ENCODE measurements at regions not wholly inside any gene's neighbourhood (a gene's known extent, or its start where the extent isn't known, plus 50 kb on each side); places are given as distances from the start of the nearest gene placed in this dataset.

GRCh38 chr3:64917914-64918453 lies 230.2 kb upstream of the ADAMTS9 start:
- POLR2A ChIA-PET: no interaction called here
- no peak overlapping the region for H3K4me3 Mint-ChIP-seq

GRCh38 chr3:64916937-64917336 lies 229.1 kb upstream of the ADAMTS9 start:
- no peaks in the 10 kb centered on the region for H3K36me3 ChIP-seq (ENCODE audit: insufficient read depth, low read length)
- peaks cover 0 to 7% (median 6%) of the 10 kb centered on the region in 5 donors for H3K9me3 Mint-ChIP-seq
- no peaks in the 10 kb centered on the region for H3K27me3 ChIP-seq (ENCODE audit: insufficient read depth, low read length, poor library complexity, severe bottlenecking)
- no peaks in the 10 kb centered on the region for H3K9me3 ChIP-seq (ENCODE audit: low read length)
- H3K27ac Mint-ChIP-seq: no peak overlapping the region
- H3K36me3 Mint-ChIP-seq: no peaks in the 10 kb centered on the region
- H3K4me1 Mint-ChIP-seq: no peaks in the 10 kb centered on the region
- H3K4me3 Mint-ChIP-seq: no peak overlapping the region
- no peak overlapping the region for H3K4me3 ChIP-seq (ENCODE audit: low read length)
- H3K27me3 Mint-ChIP-seq: no peaks in the 10 kb centered on the region
- ChIA-PET CTCF (no interaction called here), POLR2A (no interaction called here)
- DNase-seq: no peak
- no peak overlapping the region for H3K27ac ChIP-seq (ENCODE audit: low read depth, low read length)
- H3K4me1 ChIP-seq (ENCODE audit: insufficient read depth, low read length): no peaks in the 10 kb centered on the region

More at GRCh38 chr3:64917914-64918453, 230.2 kb upstream of the ADAMTS9 start:
- no peak overlapping the region for H3K27ac Mint-ChIP-seq
- no peaks in the 10 kb centered on the region for H3K4me1 ChIP-seq (ENCODE audit: insufficient read depth, low read length)
- no peaks in the 10 kb centered on the region for H3K36me3 ChIP-seq (ENCODE audit: insufficient read depth, low read length)
- H3K27me3 Mint-ChIP-seq: no peaks in the 10 kb centered on the region
- no peaks in the 10 kb centered on the region for H3K9me3 ChIP-seq (ENCODE audit: low read length)
- no peaks in the 10 kb centered on the region for H3K27me3 ChIP-seq (ENCODE audit: insufficient read depth, low read length, poor library complexity, severe bottlenecking)
- no peak for DNase-seq
- CTCF ChIA-PET: no interaction called here
- no peaks in the 10 kb centered on the region for H3K4me1 Mint-ChIP-seq
- no peak overlapping the region for H3K4me3 ChIP-seq (ENCODE audit: low read length)
- H3K36me3 Mint-ChIP-seq: no peaks in the 10 kb centered on the region
- H3K9me3 Mint-ChIP-seq: peaks cover 0 to 7% (median under 1%) of the 10 kb centered on the region in 5 donors
- H3K27ac ChIP-seq (ENCODE audit: low read depth, low read length): no peak overlapping the region

GRCh38 chr3:64916192-64916798 lies 228.5 kb upstream of the ADAMTS9 start:
- ChIA-PET CTCF (no interaction called here), POLR2A (no interaction called here)
- no peak overlapping the region for H3K4me3 Mint-ChIP-seq
- H3K9me3 Mint-ChIP-seq: peaks cover 0 to 7% (median 6%) of the 10 kb centered on the region in 5 donors
- no peaks in the 10 kb centered on the region for H3K36me3 Mint-ChIP-seq
- H3K27ac Mint-ChIP-seq: no peak overlapping the region
- Histone ChIP-seq H3K4me3 (ENCODE audit: low read length) (no peak overlapping the region), H3K27me3 (ENCODE audit: insufficient read depth, low read length, poor library complexity, severe bottlenecking) (no peaks in the 10 kb centered on the region), H3K27ac (ENCODE audit: low read depth, low read length) (no peak overlapping the region), H3K36me3 (ENCODE audit: insufficient read depth, low read length) (no peaks in the 10 kb centered on the region), H3K4me1 (ENCODE audit: insufficient read depth, low read length) (no peaks in the 10 kb centered on the region), H3K9me3 (ENCODE audit: low read length) (no peaks in the 10 kb centered on the region)
- H3K27me3 Mint-ChIP-seq: no peaks in the 10 kb centered on the region
- DNase-seq: no peak
- no peaks in the 10 kb centered on the region for H3K4me1 Mint-ChIP-seq

- no peaks in the 10 kb centered on the region for H3K4me1 Mint-ChIP-seq
- no peaks in the 10 kb centered on the region for H3K36me3 Mint-ChIP-seq
- DNase-seq: no peak
- no peaks in the 10 kb centered on the region for H3K36me3 ChIP-seq (ENCODE audit: insufficient read depth, low read length)
- H3K4me1 ChIP-seq (ENCODE audit: insufficient read depth, low read length): no peaks in the 10 kb centered on the region
- no peaks in the 10 kb centered on the region for H3K27me3 Mint-ChIP-seq
- no peak overlapping the region for H3K27ac ChIP-seq (ENCODE audit: low read depth, low read length)
- no peaks in the 10 kb centered on the region for H3K9me3 ChIP-seq (ENCODE audit: low read length)
- no peak overlapping the region for H3K4me3 ChIP-seq (ENCODE audit: low read length)
- ChIA-PET POLR2A (no interaction called here), CTCF (no interaction called here)
- no peaks in the 10 kb centered on the region for H3K27me3 ChIP-seq (ENCODE audit: insufficient read depth, low read length, poor library complexity, severe bottlenecking)
- no peak overlapping the region for H3K27ac Mint-ChIP-seq
- no peak overlapping the region for H3K4me3 Mint-ChIP-seq
- peaks cover 0 to 7% (median 6%) of the 10 kb centered on the region in 5 donors for H3K9me3 Mint-ChIP-seq
Observed at GRCh38 chr3:64915778-64916177, 228.0 kb upstream of the ADAMTS9 start.

GRCh38 chr3:64913515-64913914 lies 225.7 kb upstream of the ADAMTS9 start:
- H3K9me3 Mint-ChIP-seq: peaks cover 2 to 12% (median 9%) of the 10 kb centered on the region in 5 donors
- no peak overlapping the region for H3K4me3 Mint-ChIP-seq
- no peaks in the 10 kb centered on the region for H3K27me3 ChIP-seq (ENCODE audit: insufficient read depth, low read length, poor library complexity, severe bottlenecking)
- H3K4me3 ChIP-seq (ENCODE audit: low read length): no peak overlapping the region
- H3K36me3 ChIP-seq (ENCODE audit: insufficient read depth, low read length): no peaks in the 10 kb centered on the region
- ChIA-PET POLR2A (no interaction called here), CTCF (no interaction called here)
- H3K27me3 Mint-ChIP-seq: no peaks in the 10 kb centered on the region
- DNase-seq: no peak
- no peaks in the 10 kb centered on the region for H3K4me1 ChIP-seq (ENCODE audit: insufficient read depth, low read length)
- no peaks in the 10 kb centered on the region for H3K36me3 Mint-ChIP-seq
- no peak overlapping the region for H3K27ac ChIP-seq (ENCODE audit: low read depth, low read length)
- H3K4me1 Mint-ChIP-seq: no peaks in the 10 kb centered on the region
- no peak overlapping the region for H3K27ac Mint-ChIP-seq
- H3K9me3 ChIP-seq (ENCODE audit: low read length): no peaks in the 10 kb centered on the region

GRCh38 chr3:64911138-64911537 lies 223.3 kb upstream of the ADAMTS9 start:
- no peaks in the 10 kb centered on the region for H3K4me1 Mint-ChIP-seq
- no peaks in the 10 kb centered on the region for H3K27me3 Mint-ChIP-seq
- no peak overlapping the region for H3K4me3 Mint-ChIP-seq
- Histone ChIP-seq H3K36me3 (ENCODE audit: insufficient read depth, low read length) (no peaks in the 10 kb centered on the region), H3K27ac (ENCODE audit: low read depth, low read length) (no peak overlapping the region), H3K4me3 (ENCODE audit: low read length) (no peak overlapping the region), H3K4me1 (ENCODE audit: insufficient read depth, low read length) (no peaks in the 10 kb centered on the region), H3K9me3 (ENCODE audit: low read length) (no peaks in the 10 kb centered on the region), H3K27me3 (ENCODE audit: insufficient read depth, low read length, poor library complexity, severe bottlenecking) (no peaks in the 10 kb centered on the region)
- ChIA-PET POLR2A (no interaction called here), CTCF (no interaction called here)
- H3K27ac Mint-ChIP-seq: no peak overlapping the region
- no peak for DNase-seq
- H3K9me3 Mint-ChIP-seq: peaks cover 2 to 12% (median 9%) of the 10 kb centered on the region in 5 donors
- H3K36me3 Mint-ChIP-seq: no peaks in the 10 kb centered on the region

- H3K9me3 Mint-ChIP-seq: peaks cover 2 to 14% (median 12%) of the 10 kb centered on the region in 5 donors
- CTCF ChIA-PET: no interaction called here
- H3K36me3 Mint-ChIP-seq: no peaks in the 10 kb centered on the region
- Histone ChIP-seq H3K4me3 (ENCODE audit: low read length) (no peak overlapping the region), H3K9me3 (ENCODE audit: low read length) (no peaks in the 10 kb centered on the region), H3K4me1 (ENCODE audit: insufficient read depth, low read length) (no peaks in the 10 kb centered on the region), H3K36me3 (ENCODE audit: insufficient read depth, low read length) (no peaks in the 10 kb centered on the region), H3K27me3 (ENCODE audit: insufficient read depth, low read length, poor library complexity, severe bottlenecking) (no peaks in the 10 kb centered on the region), H3K27ac (ENCODE audit: low read depth, low read length) (no peak overlapping the region)
- no peak overlapping the region for H3K27ac Mint-ChIP-seq
- no peak for DNase-seq
- POLR2A ChIA-PET: no interaction called here
- H3K27me3 Mint-ChIP-seq: no peaks in the 10 kb centered on the region
- no peaks in the 10 kb centered on the region for H3K4me1 Mint-ChIP-seq
- H3K4me3 Mint-ChIP-seq: no peak overlapping the region
Observed at GRCh38 chr3:64909757-64910467, 222.1 kb upstream of the ADAMTS9 start.

- ChIA-PET CTCF (no interaction called here), POLR2A (no interaction called here)
- no peaks in the 10 kb centered on the region for H3K27me3 ChIP-seq (ENCODE audit: insufficient read depth, low read length, poor library complexity, severe bottlenecking)
- no peak overlapping the region for H3K4me3 ChIP-seq (ENCODE audit: low read length)
- no peaks in the 10 kb centered on the region for H3K36me3 ChIP-seq (ENCODE audit: insufficient read depth, low read length)
- no peaks in the 10 kb centered on the region for H3K4me1 ChIP-seq (ENCODE audit: insufficient read depth, low read length)
- H3K27me3 Mint-ChIP-seq: no peaks in the 10 kb centered on the region
- H3K4me3 Mint-ChIP-seq: no peak overlapping the region
- H3K27ac ChIP-seq (ENCODE audit: low read depth, low read length): no peak overlapping the region
- H3K9me3 ChIP-seq (ENCODE audit: low read length): no peaks in the 10 kb centered on the region
- no peak for DNase-seq
- peak overlapping the region in 1 of 8 donors; percentile 10 for H3K27ac Mint-ChIP-seq
- peaks cover 2 to 14% (median 12%) of the 10 kb centered on the region in 5 donors for H3K9me3 Mint-ChIP-seq
- no peaks in the 10 kb centered on the region for H3K4me1 Mint-ChIP-seq
- no peaks in the 10 kb centered on the region for H3K36me3 Mint-ChIP-seq
Observed at GRCh38 chr3:64909011-64909410, 221.2 kb upstream of the ADAMTS9 start.
